ENCODE measurements at regions not wholly inside any gene's neighbourhood (a gene's known extent, or its start where the extent isn't known, plus 50 kb on each side); places are given as distances from the start of the nearest gene placed in this dataset.

- CTCF ChIA-PET, result no interaction called here
- no peak for TF ChIP-seq CTCF (conservative IDR thresholded peaks at IDR 0.05; ENCODE audit: low read depth)
- DNase-seq (ENCODE audit: low spot score), result no peak
- POLR2A ChIA-PET (ENCODE audit: low non-redundant PET), result no interaction called here
- no peak overlapping the region for H3K27ac ChIP-seq
Measured at GRCh38 chr10:91170418-91170817, 50.0 kb upstream of the PCGF5 start.
